DND-41 (cell line): ENCODE measurements at regions not wholly inside any gene's neighbourhood (a gene's known extent, or its start where the extent isn't known, plus 50 kb on each side); places are given as distances from the start of the nearest gene placed in this dataset.

ENCODE experiments used
- ATAC-seq: fragments of 200-7000 bp; cut with Tn5 transposase; 3 replicates; pipeline ENCODE4 v1.9.1; 2021; ENCODE audit warnings: low read depth; ENCODE audit not compliant: insufficient read depth
- DNase-seq: peaks from one replicate; pipeline ENCODE4 v3.0.0-alpha.2; 2020
- H2AFZ ChIP-seq: 2 replicates; pipeline ENCODE4 v1.6.0; 2012; ENCODE audit warnings: low read depth, low read length
- H3K27ac ChIP-seq: 2 replicates; pipeline ENCODE4 v1.5.1; 2012; ENCODE audit warnings: low read length, inconsistent platforms
- H3K27me3 ChIP-seq: fragments of 200-600 bp; sonication (generic); 2 replicates; pipeline ENCODE4 v1.6.0; 2012; ENCODE audit warnings: low read length, mild to moderate bottlenecking, inconsistent platforms; ENCODE audit not compliant: insufficient read depth, poor library complexity
- H3K36me3 ChIP-seq: 2 replicates; pipeline ENCODE4 v1.5.1; 2012; ENCODE audit warnings: low read length, inconsistent platforms; ENCODE audit not compliant: insufficient read depth
- H3K4me1 ChIP-seq: 2 replicates; pipeline ENCODE4 v1.5.1; 2012; ENCODE audit warnings: mild to moderate bottlenecking, low read length; ENCODE audit not compliant: insufficient read depth
- H3K4me2 ChIP-seq: 2 replicates; pipeline ENCODE4 v1.6.0; 2012; ENCODE audit warnings: mild to moderate bottlenecking, moderate library complexity, low read length, inconsistent platforms; ENCODE audit not compliant: insufficient read depth
- H3K4me3 ChIP-seq, 2 experiments: fragments of 200-600 bp in 1 of 2; shearing (Covaris generic) in 1 of 2; 2 replicates each; pipeline ENCODE4 v1.5.1; 2012 to 2016; ENCODE audit warnings: inconsistent platforms in 2 of 2, low read length in 2 of 2, mild to moderate bottlenecking in 2 of 2, low read depth in 1 of 2, moderate library complexity in 1 of 2
- H3K79me2 ChIP-seq: 2 replicates; pipeline ENCODE4 v1.6.0; 2012; ENCODE audit warnings: low read length, inconsistent platforms; ENCODE audit not compliant: insufficient read depth
- H3K9ac ChIP-seq: 2 replicates; pipeline ENCODE4 v1.6.0; 2012; ENCODE audit warnings: low read depth, mild to moderate bottlenecking, inconsistent platforms, low read length, moderate library complexity
- H3K9me3 ChIP-seq: 2 replicates; pipeline ENCODE4 v1.5.1; 2012; ENCODE audit warnings: low read length, moderate library complexity, mild to moderate bottlenecking, inconsistent platforms; ENCODE audit not compliant: insufficient read depth, severe bottlenecking
- H4K20me1 ChIP-seq: 2 replicates; pipeline ENCODE4 v1.6.0; 2012; ENCODE audit warnings: low read length; ENCODE audit not compliant: insufficient read depth
- EZH2 ChIP-seq: IDR thresholded peaks from 3 replicates; pipeline ENCODE4 v1.6.1; 2012; ENCODE audit warnings: borderline replicate concordance, low read depth, mild to moderate bottlenecking, moderate library complexity, low read length, inconsistent platforms; ENCODE audit not compliant: severe bottlenecking
- TF ChIP-seq, protein P1 (sequence below): IDR thresholded peaks from 2 replicates; pipeline ENCODE4 v1.5.1; 2012; ENCODE audit warnings: borderline replicate concordance, low read length, moderate library complexity, mild to moderate bottlenecking; ENCODE audit not compliant: poor library complexity, severe bottlenecking; ENCODE audit errors: extremely low read depth

DNA sequence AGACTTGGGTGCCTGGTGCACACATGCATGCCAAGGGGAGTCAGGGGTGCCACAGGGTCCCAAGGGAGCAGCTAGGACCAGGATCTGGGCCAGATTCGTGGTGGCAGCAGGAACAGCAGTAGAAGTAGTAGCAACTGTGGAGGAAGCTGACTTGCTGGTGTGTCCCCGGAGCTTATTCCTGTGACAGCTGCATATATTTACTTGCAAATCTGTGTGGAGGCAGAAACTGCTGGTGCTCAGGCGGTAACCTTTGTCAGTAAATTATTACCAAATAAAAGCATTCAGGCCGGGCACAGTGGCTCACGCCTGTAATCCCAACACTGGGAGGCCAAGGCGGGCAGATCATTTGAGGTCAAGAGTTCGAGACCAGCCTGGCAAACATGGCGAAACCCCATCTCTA lies 67.4 kb upstream of the RAB18 start:
- Histone ChIP-seq H3K4me2 (no peak overlapping the region), H3K79me2 (no peaks in the 10 kb centered on the region), H2AFZ (no peak overlapping the region), H4K20me1 (no peaks in the 10 kb centered on the region), H3K27me3 (no peaks in the 10 kb centered on the region), H3K4me3 (no peak overlapping the region), H3K9me3 (no peaks in the 10 kb centered on the region), H3K4me1 (no peaks in the 10 kb centered on the region), H3K9ac (no peak overlapping the region), H3K36me3 (no peaks in the 10 kb centered on the region), H3K27ac (no peak overlapping the region)
- ATAC-seq (no peak), DNase-seq (no peak)
- TF ChIP-seq, protein P1, sequence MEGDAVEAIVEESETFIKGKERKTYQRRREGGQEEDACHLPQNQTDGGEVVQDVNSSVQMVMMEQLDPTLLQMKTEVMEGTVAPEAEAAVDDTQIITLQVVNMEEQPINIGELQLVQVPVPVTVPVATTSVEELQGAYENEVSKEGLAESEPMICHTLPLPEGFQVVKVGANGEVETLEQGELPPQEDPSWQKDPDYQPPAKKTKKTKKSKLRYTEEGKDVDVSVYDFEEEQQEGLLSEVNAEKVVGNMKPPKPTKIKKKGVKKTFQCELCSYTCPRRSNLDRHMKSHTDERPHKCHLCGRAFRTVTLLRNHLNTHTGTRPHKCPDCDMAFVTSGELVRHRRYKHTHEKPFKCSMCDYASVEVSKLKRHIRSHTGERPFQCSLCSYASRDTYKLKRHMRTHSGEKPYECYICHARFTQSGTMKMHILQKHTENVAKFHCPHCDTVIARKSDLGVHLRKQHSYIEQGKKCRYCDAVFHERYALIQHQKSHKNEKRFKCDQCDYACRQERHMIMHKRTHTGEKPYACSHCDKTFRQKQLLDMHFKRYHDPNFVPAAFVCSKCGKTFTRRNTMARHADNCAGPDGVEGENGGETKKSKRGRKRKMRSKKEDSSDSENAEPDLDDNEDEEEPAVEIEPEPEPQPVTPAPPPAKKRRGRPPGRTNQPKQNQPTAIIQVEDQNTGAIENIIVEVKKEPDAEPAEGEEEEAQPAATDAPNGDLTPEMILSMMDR: no peak
- no peak for TF ChIP-seq EZH2

DNA sequence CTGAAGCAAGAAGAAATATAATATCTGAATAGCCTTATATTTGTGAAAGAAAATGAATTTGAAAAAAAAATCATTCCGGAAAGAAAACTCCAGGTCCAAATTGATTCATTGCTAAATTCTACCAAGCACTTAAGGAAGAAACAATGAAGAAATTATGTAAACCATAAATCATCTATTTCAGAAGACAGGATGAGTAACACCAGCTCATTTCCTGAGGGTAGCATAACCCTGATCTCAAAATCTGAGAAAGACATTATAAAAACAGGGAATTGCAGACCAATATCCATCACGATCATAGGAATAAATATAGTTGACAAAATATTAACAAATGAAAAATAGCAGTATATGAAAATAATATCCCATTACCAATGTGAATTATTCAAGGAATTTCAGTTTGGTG lies 70.1 kb upstream of the RAB18 start:
- Histone ChIP-seq H2AFZ (no peak overlapping the region), H4K20me1 (no peaks in the 10 kb centered on the region), H3K27me3 (no peaks in the 10 kb centered on the region), H3K9me3 (no peaks in the 10 kb centered on the region), H3K9ac (no peak overlapping the region), H3K79me2 (no peaks in the 10 kb centered on the region), H3K4me1 (no peaks in the 10 kb centered on the region), H3K36me3 (no peaks in the 10 kb centered on the region), H3K4me3 (no peak overlapping the region), H3K27ac (no peak overlapping the region), H3K4me2 (no peak overlapping the region)
- ATAC-seq (no peak), DNase-seq (no peak)
- TF ChIP-seq, protein P1: no peak
- no peak for TF ChIP-seq EZH2

DNA sequence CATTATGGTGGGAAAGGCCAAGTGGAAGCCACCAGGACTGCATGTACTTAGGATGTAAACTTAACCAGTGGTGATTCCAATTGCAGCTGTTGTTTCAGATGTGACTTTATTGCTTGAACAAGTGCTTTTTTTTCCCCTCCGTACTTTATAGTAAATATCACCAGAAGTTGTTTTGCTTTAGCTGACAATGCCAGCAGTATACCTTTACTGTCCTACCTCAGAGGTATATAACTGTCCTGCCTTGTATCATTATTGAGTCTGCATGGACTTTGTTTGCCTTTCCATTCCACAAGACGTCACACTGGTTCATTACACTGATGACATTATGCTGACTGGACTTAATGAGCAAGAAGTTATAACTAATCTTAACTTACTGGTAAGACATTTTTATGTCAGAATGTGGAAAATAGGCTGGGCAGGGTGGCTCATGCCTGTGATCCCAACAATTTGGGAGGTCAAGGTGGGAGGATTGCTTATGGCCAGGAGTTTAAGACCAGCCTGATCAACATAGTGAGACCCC lies 77.1 kb upstream of the RAB18 start:
- H3K79me2 ChIP-seq: no peaks in the 10 kb centered on the region
- ATAC-seq: no peak
- H3K36me3 ChIP-seq: no peaks in the 10 kb centered on the region
- no peak overlapping the region for H3K4me3 ChIP-seq
- H3K4me2 ChIP-seq: no peak overlapping the region
- no peak for DNase-seq
- H3K27ac ChIP-seq: no peak overlapping the region
- H3K9ac ChIP-seq: no peak overlapping the region
- H2AFZ ChIP-seq: no peak overlapping the region
- no peaks in the 10 kb centered on the region for H3K27me3 ChIP-seq
- H4K20me1 ChIP-seq: no peaks in the 10 kb centered on the region
- TF ChIP-seq, protein P1: no peak
- TF ChIP-seq EZH2: no peak
- H3K9me3 ChIP-seq: no peaks in the 10 kb centered on the region
- H3K4me1 ChIP-seq: no peaks in the 10 kb centered on the region

DNA sequence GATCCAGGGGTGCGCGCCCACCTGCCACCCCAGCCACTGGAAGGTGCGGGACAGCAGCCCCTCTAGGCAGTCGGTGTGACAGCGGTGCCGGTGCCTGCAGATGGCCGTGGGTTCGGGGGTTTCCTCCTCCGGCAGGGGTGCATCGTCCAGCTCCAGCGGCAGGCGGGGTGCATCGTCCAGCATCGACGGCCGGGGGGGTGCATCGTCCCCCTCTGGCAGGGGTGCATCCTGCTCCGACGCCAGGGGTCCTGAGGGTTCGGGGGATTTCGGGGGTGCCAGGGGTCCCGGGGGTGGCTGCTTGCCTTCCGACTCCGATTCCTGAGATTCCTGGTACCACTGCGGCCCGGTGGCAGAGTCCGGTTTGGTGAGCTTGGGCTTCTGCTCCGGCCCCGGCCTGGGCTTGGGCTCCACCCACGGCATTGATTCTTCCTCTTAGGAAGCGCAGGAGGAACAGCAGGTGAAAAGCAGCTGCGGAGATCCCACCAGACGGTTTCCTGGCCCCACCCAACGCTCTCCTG lies 90.2 kb upstream of the RAB18 start:
- Histone ChIP-seq H3K79me2 (no peaks in the 10 kb centered on the region), H3K27ac (no peak overlapping the region), H3K36me3 (no peaks in the 10 kb centered on the region), H3K4me1 (no peaks in the 10 kb centered on the region), H3K27me3 (no peaks in the 10 kb centered on the region), H3K4me3 (no peak overlapping the region), H2AFZ (no peak overlapping the region), H4K20me1 (no peaks in the 10 kb centered on the region), H3K9me3 (no peaks in the 10 kb centered on the region), H3K4me2 (no peak overlapping the region), H3K9ac (no peak overlapping the region)
- DNase-seq (no peak), ATAC-seq (no peak)
- no peak for TF ChIP-seq EZH2
- TF ChIP-seq, protein P1: no peak
